MG63 (cell line): ENCODE measurements at regions not wholly inside any gene's neighbourhood (a gene's known extent, or its start where the extent isn't known, plus 50 kb on each side); places are given as distances from the start of the nearest gene placed in this dataset.
"Not testable (repeated sequence)": the region's sequence is repeated elsewhere in the genome, so short reads cannot be mapped to it uniquely, and the experiment has no call there.

Source experiments
- DNase-seq: peaks from one replicate; pipeline ENCODE4 v3.0.0-alpha.2; 2020
- H3K27me3 ChIP-seq: fragments of 250-450 bp; sonication (Bioruptor Pico); 2 replicates; pipeline ENCODE4 v1.5.1; 2020; ENCODE audit warnings: mild to moderate bottlenecking, moderate library complexity
- H3K36me3 ChIP-seq: fragments of 250-450 bp; sonication (Bioruptor Pico); 2 replicates; pipeline ENCODE4 v1.5.1; 2020; ENCODE audit warnings: mild to moderate bottlenecking, moderate library complexity
- H3K4me3 ChIP-seq: fragments of 250-450 bp; sonication (Bioruptor Pico); 2 replicates; pipeline ENCODE4 v1.5.1; 2020; ENCODE audit warnings: mild to moderate bottlenecking, moderate library complexity
- H3K9me3 ChIP-seq: fragments of 250-450 bp; sonication (Bioruptor Pico); 2 replicates; pipeline ENCODE4 v1.5.1; 2020; ENCODE audit warnings: mild to moderate bottlenecking, moderate library complexity

- not testable (repeated sequence) for DNase-seq, H3K27me3 ChIP-seq, H3K4me3 ChIP-seq, H3K9me3 ChIP-seq, H3K36me3 ChIP-seq
These were observed 423.7 kb upstream of the KCNMB2 start for GRCh38 chr3:178112552-178112951.

DNA sequence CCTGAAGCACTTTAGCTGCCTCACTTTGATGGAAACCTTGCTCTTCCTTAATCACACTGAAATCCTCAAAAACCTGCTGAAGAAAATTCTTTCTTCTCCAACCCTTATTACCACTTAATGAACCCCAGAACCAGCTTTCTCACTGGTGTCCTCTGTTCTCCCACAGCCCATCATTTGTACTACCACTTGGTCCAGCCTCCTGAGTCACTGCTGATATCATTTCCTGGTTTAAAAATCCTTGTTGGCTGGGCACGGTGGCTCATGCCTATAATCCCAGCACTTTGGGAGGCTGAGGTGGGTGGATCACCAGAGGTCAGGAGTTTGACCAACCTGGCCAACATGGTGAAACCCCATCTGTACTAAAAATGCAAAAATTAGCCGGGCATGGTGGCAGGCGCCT lies 418.6 kb upstream of the KCNMB2 start:
- peak; percentile 48 for DNase-seq
- H3K9me3 ChIP-seq: peaks cover 11% of the 10 kb centered on the region

DNA sequence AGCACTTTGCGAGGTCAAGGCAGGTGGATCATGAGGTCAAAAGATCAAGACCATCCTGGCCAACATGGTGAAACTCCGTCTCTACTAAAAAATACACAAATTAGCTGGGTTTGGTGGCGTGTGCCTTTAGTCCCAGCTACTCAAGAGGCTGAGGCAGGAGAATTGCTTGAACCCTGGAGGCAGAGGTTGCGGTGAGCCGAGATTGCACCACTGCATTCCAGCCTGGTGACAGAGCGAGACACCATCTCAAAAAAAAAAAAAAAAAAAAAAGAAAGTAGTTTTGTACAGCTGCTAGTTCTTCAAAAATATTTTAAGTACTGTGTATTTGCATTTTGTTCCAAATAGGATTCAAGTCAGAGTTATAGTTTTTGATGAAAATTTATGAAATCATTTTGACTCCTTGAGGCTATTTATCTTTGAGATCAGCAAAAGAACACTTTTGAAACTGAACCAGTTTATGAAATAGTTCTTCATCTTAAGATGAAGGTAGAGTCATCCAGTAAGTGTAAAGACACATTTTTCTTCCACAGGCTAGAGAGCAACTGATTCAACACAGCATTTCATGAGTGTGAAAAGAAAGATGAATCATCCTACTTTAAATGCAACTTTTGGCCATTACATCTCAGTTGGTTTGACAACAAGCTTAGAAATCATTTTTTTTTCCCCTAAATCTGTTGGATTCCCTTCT lies 416.5 kb upstream of the KCNMB2 start:
- not testable (repeated sequence) for H3K4me3 ChIP-seq, DNase-seq, H3K27me3 ChIP-seq, H3K36me3 ChIP-seq
- H3K9me3 ChIP-seq: peaks cover 11% of the 10 kb centered on the region

More for the DNA sequence above, 418.6 kb upstream of the KCNMB2 start:
- no peaks in the 10 kb centered on the region for H3K27me3 ChIP-seq
- H3K36me3 ChIP-seq: no peaks in the 10 kb centered on the region
- H3K4me3 ChIP-seq: no peak overlapping the region

DNA sequence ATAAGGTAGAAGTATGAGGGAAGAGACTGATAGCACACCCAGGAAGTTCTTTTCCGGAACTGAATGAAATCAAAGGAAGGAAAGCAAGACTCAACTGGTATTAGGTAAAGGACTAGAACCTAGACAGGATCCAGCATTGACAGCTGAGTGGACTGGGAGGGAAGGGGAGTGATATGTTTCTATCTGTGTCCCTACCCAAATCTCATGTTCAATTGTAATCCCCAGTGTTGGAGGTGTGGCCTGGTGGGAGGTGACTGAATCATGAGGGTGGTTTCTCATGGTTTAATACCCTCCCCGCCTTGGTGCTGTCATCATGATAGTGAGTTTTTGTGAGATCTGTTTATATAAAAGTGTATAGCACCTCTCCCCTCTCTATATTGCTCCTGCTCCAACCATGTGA lies 415.9 kb upstream of the KCNMB2 start:
- DNase-seq: no peak
- Histone ChIP-seq H3K4me3 (no peak overlapping the region), H3K27me3 (no peaks in the 10 kb centered on the region), H3K36me3 (no peaks in the 10 kb centered on the region), H3K9me3 (peaks cover 11% of the 10 kb centered on the region)

- H3K4me3 ChIP-seq: no peak overlapping the region
- peaks cover 2% of the 10 kb centered on the region; the same call in 1 of the 2 replicates for H3K9me3 ChIP-seq
- no peaks in the 10 kb centered on the region for H3K27me3 ChIP-seq
- DNase-seq: no peak
- H3K36me3 ChIP-seq: no peaks in the 10 kb centered on the region
These were observed 409.6 kb upstream of the KCNMB2 start for GRCh38 chr3:178126686-178127085.

DNA sequence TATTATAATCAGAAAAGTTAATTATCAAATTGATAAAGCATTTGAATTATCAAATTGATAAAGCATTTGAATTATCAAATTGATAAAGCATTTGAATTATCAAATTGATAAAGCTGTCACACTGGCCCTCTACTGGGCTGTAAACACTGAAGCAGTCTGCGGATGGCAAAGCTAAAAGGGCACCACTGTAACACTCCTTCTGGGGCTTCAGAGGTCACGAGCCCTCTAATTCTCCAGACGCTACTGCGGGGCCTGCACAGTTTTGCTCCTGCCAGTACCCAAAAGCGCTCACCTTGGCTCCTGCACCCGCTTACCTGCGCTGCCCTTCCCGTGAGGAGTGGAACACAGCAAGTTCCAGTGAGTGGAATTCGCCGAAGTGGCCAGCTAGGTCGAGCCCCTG lies 409.0 kb upstream of the KCNMB2 start:
- Histone ChIP-seq H3K36me3 (no peaks in the 10 kb centered on the region), H3K4me3 (no peak overlapping the region), H3K9me3 (no peaks in the 10 kb centered on the region), H3K27me3 (no peaks in the 10 kb centered on the region)
- DNase-seq: no peak

DNA sequence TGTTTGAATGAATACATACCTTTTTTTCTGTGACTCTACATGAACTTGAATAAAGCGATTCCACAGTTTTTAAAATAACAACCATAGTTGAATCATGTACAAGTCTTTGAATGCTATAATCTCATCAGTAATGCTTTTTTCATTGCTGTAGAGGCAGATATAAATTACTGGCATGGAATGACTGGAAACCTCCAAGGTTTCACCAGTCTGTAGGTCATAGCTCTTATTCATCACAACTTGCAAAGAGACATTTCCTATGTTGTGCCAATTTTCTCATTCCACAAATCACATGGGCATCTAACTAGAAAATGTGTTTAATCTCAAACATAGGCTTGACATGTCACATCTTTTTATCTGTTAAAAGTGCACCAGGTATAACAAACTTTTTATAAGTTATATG lies 407.1 kb upstream of the KCNMB2 start:
- Histone ChIP-seq H3K9me3 (no peaks in the 10 kb centered on the region), H3K4me3 (no peak overlapping the region), H3K27me3 (no peaks in the 10 kb centered on the region), H3K36me3 (no peaks in the 10 kb centered on the region)
- DNase-seq: no peak

GRCh38 chr3:178131801-178132200 lies 404.4 kb upstream of the KCNMB2 start:
- H3K36me3 ChIP-seq: no peaks in the 10 kb centered on the region
- DNase-seq: no peak
- H3K27me3 ChIP-seq: no peaks in the 10 kb centered on the region
- no peaks in the 10 kb centered on the region for H3K9me3 ChIP-seq
- H3K4me3 ChIP-seq: no peak overlapping the region

DNA sequence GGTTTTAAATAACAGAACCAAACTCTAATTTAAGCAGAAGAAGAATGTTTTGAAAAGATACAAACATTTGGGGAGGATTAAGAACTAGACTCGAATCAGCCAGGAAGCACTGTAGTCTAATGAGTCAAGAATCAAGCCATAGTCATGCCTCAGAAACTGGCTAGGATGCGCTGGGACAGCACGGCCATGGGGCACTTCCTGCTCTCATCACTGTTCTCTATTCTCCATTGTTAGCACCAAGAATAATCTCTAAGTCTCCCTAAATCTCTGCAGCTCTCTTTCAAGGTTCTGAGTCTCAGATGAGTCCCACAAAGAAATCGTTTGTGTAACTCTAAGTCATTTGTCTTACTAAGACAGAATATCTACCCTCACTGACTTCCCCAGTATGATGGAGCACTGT lies 399.0 kb upstream of the KCNMB2 start:
- Histone ChIP-seq H3K4me3 (no peak overlapping the region), H3K9me3 (no peaks in the 10 kb centered on the region), H3K36me3 (no peaks in the 10 kb centered on the region), H3K27me3 (no peaks in the 10 kb centered on the region)
- DNase-seq: no peak

DNA sequence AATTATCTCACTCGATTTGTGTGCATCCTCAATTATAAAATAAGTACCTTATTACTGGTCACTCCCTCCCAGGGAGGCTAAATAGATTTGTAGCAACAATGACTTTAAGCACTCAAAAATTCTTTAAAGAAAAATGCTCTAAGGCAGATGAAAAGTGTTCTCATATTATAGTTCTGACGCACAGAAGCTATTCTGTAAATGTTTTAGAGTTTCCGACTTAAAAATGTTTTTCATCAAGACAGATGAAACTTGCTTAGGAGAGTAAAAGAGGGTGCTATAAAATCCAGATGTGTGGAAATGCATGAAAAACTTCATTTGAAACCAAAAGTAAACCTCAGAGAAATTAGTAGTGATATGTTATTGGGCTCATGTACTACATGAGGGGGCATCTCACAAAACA lies 398.4 kb upstream of the KCNMB2 start:
- H3K27me3 ChIP-seq: no peaks in the 10 kb centered on the region
- no peak for DNase-seq
- no peaks in the 10 kb centered on the region for H3K36me3 ChIP-seq
- no peaks in the 10 kb centered on the region for H3K9me3 ChIP-seq
- no peak overlapping the region for H3K4me3 ChIP-seq

DNA sequence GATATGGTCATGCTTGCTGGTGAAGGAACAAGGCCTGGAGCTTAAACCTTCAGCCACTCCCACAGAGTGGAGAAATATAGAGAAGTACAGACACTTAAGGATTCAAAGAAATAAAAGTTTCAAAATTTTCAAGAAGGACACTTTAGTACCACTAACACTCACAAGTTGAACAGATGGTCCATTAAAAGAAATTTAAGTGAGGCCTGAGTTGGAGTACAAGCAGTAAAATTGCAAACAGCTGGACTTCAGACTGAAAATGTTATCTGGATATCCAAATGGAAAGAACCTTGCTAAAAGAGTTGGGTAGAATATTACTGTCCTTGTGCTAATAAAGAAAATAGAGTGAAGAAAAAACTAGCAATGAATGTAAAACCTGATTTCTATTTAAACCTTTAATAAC lies 397.1 kb upstream of the KCNMB2 start:
- no peak for DNase-seq
- Histone ChIP-seq H3K9me3 (no peaks in the 10 kb centered on the region), H3K36me3 (no peaks in the 10 kb centered on the region), H3K4me3 (no peak overlapping the region), H3K27me3 (no peaks in the 10 kb centered on the region)

DNA sequence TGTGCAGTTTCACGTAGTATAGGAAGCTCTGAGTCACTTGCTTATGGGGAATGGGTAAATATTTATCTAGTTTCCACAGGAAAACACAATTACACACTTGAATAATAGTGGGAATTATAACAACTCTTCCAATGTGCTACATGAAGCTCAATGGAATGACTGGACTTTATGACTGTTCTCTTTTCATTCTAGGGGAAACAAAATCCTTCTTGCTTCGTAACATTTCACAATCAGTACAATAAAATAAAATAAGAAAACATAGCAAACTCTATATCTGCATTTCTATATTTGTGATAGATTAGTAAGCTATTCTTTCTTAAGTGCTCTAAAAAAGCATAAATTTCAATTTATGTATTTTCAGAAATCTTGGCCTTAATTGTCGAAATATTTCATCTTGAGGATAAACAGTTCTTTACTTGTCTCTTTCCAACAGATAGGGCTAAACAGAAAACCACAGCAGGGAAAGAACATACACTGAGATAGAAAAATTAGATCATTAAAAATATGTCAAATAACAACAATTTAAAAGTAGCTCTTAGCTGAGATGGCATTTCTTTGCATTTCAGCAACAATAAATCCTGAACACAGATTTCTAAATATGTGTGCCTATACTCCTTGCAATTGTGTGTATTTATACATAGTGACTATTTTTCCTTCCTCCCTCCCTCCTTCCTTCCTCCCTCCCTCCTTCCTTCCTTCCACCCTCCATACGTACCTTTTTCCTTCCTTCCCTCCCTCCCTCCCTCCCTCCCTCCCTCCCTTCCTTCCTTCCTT lies 395.5 kb upstream of the KCNMB2 start:
- DNase-seq: no peak
- Histone ChIP-seq H3K27me3 (no peaks in the 10 kb centered on the region), H3K9me3 (no peaks in the 10 kb centered on the region)

GRCh38 chr3:178141305-178141684 lies 394.9 kb upstream of the KCNMB2 start:
- H3K9me3 ChIP-seq, H3K27me3 ChIP-seq, H3K36me3 ChIP-seq, DNase-seq, H3K4me3 ChIP-seq: not testable (repeated sequence)

More for the DNA sequence above, 395.5 kb upstream of the KCNMB2 start:
- H3K36me3 ChIP-seq: no peaks in the 10 kb centered on the region
- H3K4me3 ChIP-seq: no peak overlapping the region

DNA sequence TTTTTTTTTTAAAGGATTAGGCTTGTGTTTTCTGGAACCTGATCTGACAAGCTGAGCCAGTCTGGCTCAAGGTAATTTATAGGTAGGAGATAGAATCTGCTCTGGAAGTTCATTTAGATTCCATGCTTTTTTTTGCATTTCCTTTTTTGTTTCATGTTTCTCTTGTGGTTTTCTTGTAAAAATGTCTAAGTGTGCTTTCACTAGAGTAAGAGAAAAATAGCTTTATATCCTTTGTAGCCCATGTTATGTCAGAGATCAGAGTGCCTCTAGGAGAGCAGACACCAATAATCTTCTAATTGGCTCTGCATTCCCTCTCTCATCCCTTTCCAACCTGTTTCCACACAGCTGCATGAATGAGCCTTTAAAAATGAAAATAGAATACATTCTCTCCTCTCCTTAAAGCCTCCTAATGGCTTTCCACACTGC lies 389.8 kb upstream of the KCNMB2 start:
- no peaks in the 10 kb centered on the region for H3K36me3 ChIP-seq
- no peak for DNase-seq
- H3K9me3 ChIP-seq: no peaks in the 10 kb centered on the region
- H3K27me3 ChIP-seq: no peaks in the 10 kb centered on the region
- no peak overlapping the region for H3K4me3 ChIP-seq

DNA sequence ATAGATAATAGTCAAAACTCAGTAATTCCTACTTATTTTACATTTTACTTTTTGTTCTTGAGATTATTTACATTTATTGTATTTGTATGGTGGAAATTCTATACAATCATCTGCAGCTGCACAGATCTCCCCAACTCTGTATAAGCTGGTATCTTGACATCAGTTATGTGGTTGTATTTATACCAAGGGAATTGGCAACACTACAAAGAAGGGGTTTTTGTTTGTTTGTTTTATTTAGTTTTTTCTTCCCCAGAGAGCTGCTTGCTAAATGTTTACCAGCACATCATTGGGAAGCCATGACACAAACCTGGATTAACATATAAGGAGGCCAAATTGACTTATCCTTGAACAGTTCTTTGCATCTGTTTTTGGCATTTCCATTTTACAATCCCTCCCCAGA lies 389.2 kb upstream of the KCNMB2 start:
- DNase-seq: no peak
- H3K9me3 ChIP-seq: no peaks in the 10 kb centered on the region
- H3K36me3 ChIP-seq: no peaks in the 10 kb centered on the region
- no peaks in the 10 kb centered on the region for H3K27me3 ChIP-seq
- H3K4me3 ChIP-seq: no peak overlapping the region

DNA sequence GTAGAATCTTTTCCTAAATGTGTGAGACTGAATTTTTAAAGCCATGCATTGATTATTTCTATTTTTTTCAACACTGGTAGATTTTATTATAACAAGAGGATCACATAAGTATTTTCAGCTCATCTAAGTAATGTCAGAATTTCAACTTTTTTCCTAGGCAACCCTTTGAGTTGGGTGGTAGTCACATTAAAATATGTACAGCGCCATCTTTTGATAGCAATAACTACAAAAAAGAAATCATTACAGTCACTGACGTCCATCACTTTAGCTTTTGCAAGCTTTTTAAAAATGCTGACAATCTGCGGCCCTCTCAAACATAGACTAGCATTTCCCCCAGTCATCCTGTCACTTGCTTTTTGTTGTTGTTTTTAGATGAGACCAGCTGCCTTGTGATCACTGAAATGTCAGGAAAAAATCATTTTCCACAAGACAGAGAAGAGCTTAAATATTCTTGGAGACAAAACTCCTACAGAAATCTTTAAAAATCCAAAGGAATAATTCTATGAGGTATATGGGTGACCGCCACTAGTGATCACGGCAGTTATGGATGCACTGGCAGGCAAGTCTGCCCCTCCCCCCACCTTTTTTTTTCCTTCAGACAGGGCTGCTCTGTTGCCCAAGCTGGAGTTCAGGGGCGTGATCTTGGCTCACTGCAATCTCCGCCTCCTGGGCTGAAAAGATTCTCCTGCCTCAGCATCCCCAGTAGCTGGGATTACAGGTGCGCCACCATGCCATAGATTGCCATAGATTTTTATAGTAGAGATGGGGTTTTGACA lies 384.0 kb upstream of the KCNMB2 start:
- no peaks in the 10 kb centered on the region for H3K9me3 ChIP-seq
- DNase-seq: no peak
- H3K27me3 ChIP-seq: no peaks in the 10 kb centered on the region
- H3K36me3 ChIP-seq: no peaks in the 10 kb centered on the region
- H3K4me3 ChIP-seq: no peak overlapping the region

- no peaks in the 10 kb centered on the region for H3K27me3 ChIP-seq
- no peak for DNase-seq
- no peaks in the 10 kb centered on the region for H3K36me3 ChIP-seq
- H3K9me3 ChIP-seq: no peaks in the 10 kb centered on the region
- H3K4me3 ChIP-seq: no peak overlapping the region
These were observed 383.2 kb upstream of the KCNMB2 start for GRCh38 chr3:178152988-178153387.
